ENCODE measurements at regions not wholly inside any gene's neighbourhood (a gene's known extent, or its start where the extent isn't known, plus 50 kb on each side); places are given as distances from the start of the nearest gene placed in this dataset.

DNA sequence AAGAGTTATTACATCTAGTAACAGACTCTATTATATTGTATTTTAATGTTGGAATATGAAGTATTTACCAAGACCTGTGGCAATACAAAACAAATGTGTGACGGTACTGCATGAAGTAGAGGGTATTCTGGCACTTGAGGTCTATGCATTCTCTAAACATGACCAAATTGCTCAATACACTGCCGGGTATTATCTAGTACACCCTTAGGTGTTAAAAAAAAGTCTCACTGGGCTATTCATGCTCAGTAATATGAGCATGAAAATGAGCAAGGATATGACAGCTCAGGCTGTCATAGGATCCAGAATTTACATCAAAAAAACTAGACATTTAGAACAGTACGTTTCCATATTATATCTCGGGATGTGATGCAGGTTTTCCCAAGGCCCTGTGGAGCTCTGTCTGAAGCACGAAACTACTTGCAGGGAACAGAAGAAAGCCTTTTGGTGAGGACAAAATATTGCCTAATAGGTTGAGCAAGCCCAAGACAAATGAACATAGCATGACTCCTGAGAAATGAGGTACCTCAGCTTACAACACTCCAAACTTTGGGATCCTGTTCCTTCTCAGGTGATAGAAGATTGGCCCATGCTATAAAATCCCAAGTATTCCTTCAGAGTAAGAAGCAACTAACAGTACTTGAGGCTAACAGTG, 74.1 kb upstream of the MAOA start:
- no peak for TF ChIP-seq YY1 (IDR thresholded peaks at IDR 0.05; ENCODE audit: insufficient read depth, insufficient read length)
- TF ChIP-seq SUZ12 (IDR thresholded peaks at IDR 0.05; ENCODE audit: extremely low read depth, insufficient read depth, insufficient read length) = no peak
- no peak for TF ChIP-seq ZNF274 (IDR thresholded peaks at IDR 0.05; ENCODE audit: low read depth, low read length)

All from NT2/D1 (cell line).